B cell (primary cell): ENCODE measurements at regions not wholly inside any gene's neighbourhood (a gene's known extent, or its start where the extent isn't known, plus 50 kb on each side); places are given as distances from the start of the nearest gene placed in this dataset.

ENCODE experiments used
- ATAC-seq: fragments of 200-7000 bp; cut with Tn5 transposase; one replicate; pipeline ENCODE4 v1.10.0; 2021; ENCODE audit warnings: low read depth, mild to moderate bottlenecking, moderate number of reproducible peaks, moderate library complexity
- CTCF ChIA-PET: fragments of 350-600 bp; sonication (Branson Sonifier 250); formaldehyde crosslinking; loops from one replicate; lab custom pipeline; 2021; ENCODE audit warnings: antibody characterized with exemption, inconsistent platforms; lab: Charles Lee
- POLR2A ChIA-PET: fragments of 350-600 bp; sonication (Branson Sonifier 250); formaldehyde crosslinking; loops from one replicate; lab custom pipeline; 2021; ENCODE audit warnings: antibody characterized with exemption; lab: Charles Lee
- DNase-seq: peaks from one replicate; pipeline ENCODE4 v3.0.0; 2013
- H2AFZ ChIP-seq: 2 replicates; pipeline ENCODE4 v1.6.1; 2012; ENCODE audit warnings: mild to moderate bottlenecking, low read depth, low read length; ENCODE audit not compliant: insufficient read depth, poor library complexity, severe bottlenecking
- H3K27ac ChIP-seq, 2 donors: 1 replicate in 1 of 2; 2 replicates in 1 of 2; pipeline ENCODE4 v1.5.1; 2012 to 2013; ENCODE audit warnings: low read length in 2 of 2, mild to moderate bottlenecking in 2 of 2, moderate library complexity in 1 of 2
- H3K27me3 ChIP-seq, 4 experiments: fragments of 200-600 bp in 1 of 4; sonication (generic) in 1 of 4; replicated peaks in 1 of 4; 1 replicate in 2 of 4; 2 replicates in 2 of 4; pipeline versions ENCODE4 v1.6.1 to v1.7.0; 2013 to 2016; ENCODE audit warnings: low read length in 3 of 4, mild to moderate bottlenecking in 2 of 4, mixed read lengths in 1 of 4, moderate library complexity in 1 of 4; ENCODE audit not compliant: insufficient read depth in 4 of 4, control insufficient read depth in 3 of 4; ENCODE audit errors: control extremely low read depth in 1 of 4
- H3K36me3 ChIP-seq, 2 experiments: replicated peaks in 1 of 2; 1 replicate in 1 of 2; 2 replicates in 1 of 2; pipeline versions ENCODE4 v1.6.1 to v1.7.1; 2013; ENCODE audit warnings: low read length in 1 of 2; ENCODE audit not compliant: insufficient read depth in 2 of 2, control insufficient read depth in 1 of 2; ENCODE audit errors: control extremely low read depth in 1 of 2, extremely low read depth in 1 of 2
- H3K4me1 ChIP-seq, 2 donors: fragments of 200-600 bp in 1 of 2; sonication (generic) in 1 of 2; 1 replicate in 1 of 2; 2 replicates in 1 of 2; pipeline versions ENCODE4 v1.5.1 to v1.6.1; 2013 to 2017; ENCODE audit warnings: low read length in 2 of 2; ENCODE audit not compliant: control insufficient read depth in 2 of 2, insufficient read depth in 2 of 2
- H3K4me2 ChIP-seq: replicated peaks from 2 replicates; pipeline ENCODE3; 2012; ENCODE audit warnings: mild to moderate bottlenecking, low read depth, low read length; ENCODE audit not compliant: poor library complexity, severe bottlenecking
- H3K4me3 ChIP-seq, 5 experiments: fragments of 200-600 bp in 1 of 5; sonication (generic) in 1 of 5; 1 replicate in 3 of 5; 2 replicates in 2 of 5; pipeline versions ENCODE4 v1.5.1 to v1.7.0; 2011 to 2016; ENCODE audit warnings: low read length in 4 of 5, mild to moderate bottlenecking in 4 of 5, low read depth in 2 of 5, control low read depth in 1 of 5, moderate library complexity in 1 of 5; ENCODE audit not compliant: insufficient read depth in 1 of 5; ENCODE audit errors: control extremely low read depth in 1 of 5, extremely low read depth in 1 of 5
- H3K79me2 ChIP-seq: fragments of 200-600 bp; sonication (generic); one replicate; pipeline ENCODE4 v1.6.0; 2016; ENCODE audit warnings: low read length; ENCODE audit not compliant: control insufficient read depth, insufficient read depth
- H3K9ac ChIP-seq: fragments of 200-600 bp; sonication (generic); 2 replicates; pipeline ENCODE4 v1.6.1; 2017; ENCODE audit warnings: mild to moderate bottlenecking, low read length, moderate library complexity
- H3K9me3 ChIP-seq, 3 donors: one replicate each; pipeline versions ENCODE4 v1.6.1 to v1.7.1; 2013; ENCODE audit warnings: low read length in 2 of 3; ENCODE audit not compliant: control insufficient read depth in 2 of 3, insufficient read depth in 1 of 3; ENCODE audit errors: control extremely low read depth in 1 of 3
- H4K20me1 ChIP-seq: 2 replicates; pipeline ENCODE4 v1.6.0; 2012; ENCODE audit warnings: mild to moderate bottlenecking, low read length; ENCODE audit not compliant: insufficient read depth, control insufficient read depth, poor library complexity, severe bottlenecking
- H3K27ac Mint-ChIP-seq: one replicate; pipeline ENCODE4 v1.8.0; 2021; ENCODE audit warnings: mixed read lengths
- H3K27me3 Mint-ChIP-seq: one replicate; pipeline ENCODE4 v1.8.0; 2021; ENCODE audit warnings: mixed read lengths
- H3K4me1 Mint-ChIP-seq: one replicate; pipeline ENCODE4 v1.8.0; 2021; ENCODE audit warnings: mixed read lengths
- H3K4me3 Mint-ChIP-seq: one replicate; pipeline ENCODE4 v1.8.0; 2021; ENCODE audit warnings: mixed read lengths
- H3K9me3 Mint-ChIP-seq: one replicate; pipeline ENCODE4 v1.8.0; 2022; ENCODE audit warnings: mixed read lengths; ENCODE audit not compliant: insufficient read depth
- EZH2 ChIP-seq: IDR thresholded peaks from 2 replicates; pipeline ENCODE4 v1.6.1; 2012; ENCODE audit warnings: borderline replicate concordance, low read depth, mild to moderate bottlenecking, moderate library complexity, low read length; ENCODE audit not compliant: insufficient read depth, poor library complexity, severe bottlenecking
- WGBS: methylation state at CpG from one replicate; pipeline ENCODE4 v1.1.5; 2013; ENCODE audit warnings: missing lambda C conversion rate; ENCODE audit not compliant: insufficient coverage; 5-methylcytosine and 5-hydroxymethylcytosine counted together
- intact Hi-C: fragments of 100-400 bp; cut with micrococcal nuclease; formaldehyde crosslinking; loops from one replicate; pipeline ENCODE4 v1.10.0; 2022
- TF ChIP-seq, protein P1 (sequence below): fragments of 200-600 bp; IDR thresholded peaks from one replicate; pipeline ENCODE4 v1.8.0; 2022; ENCODE audit warnings: antibody characterized with exemption, mild to moderate bottlenecking

DNA sequence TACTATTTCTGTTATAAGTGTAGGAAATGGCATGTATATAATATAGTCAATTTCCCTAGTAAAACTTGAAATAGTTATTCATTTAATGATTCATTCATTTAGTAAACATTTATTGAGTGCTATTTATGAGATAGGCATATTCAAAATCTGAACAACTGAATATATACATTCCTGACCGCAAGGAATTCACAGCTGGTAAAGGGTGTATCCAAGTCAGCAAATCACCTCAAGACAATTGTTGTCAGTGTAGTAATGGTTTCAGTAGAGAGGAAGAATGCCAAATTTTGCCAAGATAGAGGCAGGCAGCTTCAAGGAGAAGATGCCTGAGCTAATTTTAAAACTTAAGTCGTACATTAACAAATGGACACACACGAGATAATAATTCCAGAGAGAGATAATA, 89.8 kb upstream of the CHST9 start:
- no peak overlapping the region for H3K9ac ChIP-seq
- Mint-ChIP-seq H3K27me3 (no peaks in the 10 kb centered on the region), H3K4me1 (no peaks in the 10 kb centered on the region), H3K9me3 (peaks cover 7% of the 10 kb centered on the region), H3K27ac (no peak overlapping the region), H3K4me3 (no peak overlapping the region)
- CTCF ChIA-PET: no interaction called here
- WGBS: no CpG with 5 or more reads among the region's 3 CpGs
- POLR2A ChIA-PET: no interaction called here
- no peaks in the 10 kb centered on the region for H4K20me1 ChIP-seq
- no peaks in the 10 kb centered on the region for H3K27me3 ChIP-seq
- no peaks in the 10 kb centered on the region for H3K9me3 ChIP-seq
- H3K4me3 ChIP-seq: no peak overlapping the region
- ATAC-seq (no peak), DNase-seq (no peak)
- H3K27ac ChIP-seq: no peak overlapping the region
- intact Hi-C loops: no loop called here
- H3K79me2 ChIP-seq: no peaks in the 10 kb centered on the region
- H3K4me2 ChIP-seq: no peak overlapping the region
- no peaks in the 10 kb centered on the region for H3K4me1 ChIP-seq
- H2AFZ ChIP-seq: no peak overlapping the region
- TF ChIP-seq EZH2: no peak
- no peaks in the 10 kb centered on the region for H3K36me3 ChIP-seq

DNA sequence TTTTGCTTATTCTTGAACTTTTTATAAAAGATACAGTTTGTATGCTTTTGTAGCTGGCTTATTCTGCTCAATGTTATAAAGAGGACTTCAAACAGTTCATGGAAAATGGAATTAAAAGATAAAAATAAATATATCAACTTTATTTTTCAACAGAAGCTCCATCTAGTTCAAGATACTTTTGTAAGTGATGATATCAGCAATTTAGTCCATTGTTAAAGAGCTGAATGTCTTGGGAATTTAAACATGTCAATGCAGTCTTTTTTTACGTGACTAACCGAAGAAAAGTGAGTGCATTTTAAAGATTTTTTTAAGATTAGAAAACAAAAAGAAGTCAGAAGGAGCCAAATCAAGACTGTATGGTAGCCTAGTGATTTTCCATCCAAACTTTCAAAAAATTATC, 85.4 kb upstream of the CHST9 start:
- Histone ChIP-seq H3K9ac (no peak overlapping the region), H4K20me1 (no peaks in the 10 kb centered on the region), H3K27me3 (no peaks in the 10 kb centered on the region), H3K4me3 (no peak overlapping the region), H3K36me3 (no peaks in the 10 kb centered on the region), H2AFZ (no peak overlapping the region), H3K27ac (no peak overlapping the region), H3K4me1 (no peaks in the 10 kb centered on the region), H3K79me2 (no peaks in the 10 kb centered on the region), H3K4me2 (no peak overlapping the region), H3K9me3 (peaks cover 0 to 2% (median 0%) of the 10 kb centered on the region in 3 donors)
- DNase-seq: no peak
- POLR2A ChIA-PET: no interaction called here
- TF ChIP-seq EZH2: no peak
- TF ChIP-seq, protein P1, sequence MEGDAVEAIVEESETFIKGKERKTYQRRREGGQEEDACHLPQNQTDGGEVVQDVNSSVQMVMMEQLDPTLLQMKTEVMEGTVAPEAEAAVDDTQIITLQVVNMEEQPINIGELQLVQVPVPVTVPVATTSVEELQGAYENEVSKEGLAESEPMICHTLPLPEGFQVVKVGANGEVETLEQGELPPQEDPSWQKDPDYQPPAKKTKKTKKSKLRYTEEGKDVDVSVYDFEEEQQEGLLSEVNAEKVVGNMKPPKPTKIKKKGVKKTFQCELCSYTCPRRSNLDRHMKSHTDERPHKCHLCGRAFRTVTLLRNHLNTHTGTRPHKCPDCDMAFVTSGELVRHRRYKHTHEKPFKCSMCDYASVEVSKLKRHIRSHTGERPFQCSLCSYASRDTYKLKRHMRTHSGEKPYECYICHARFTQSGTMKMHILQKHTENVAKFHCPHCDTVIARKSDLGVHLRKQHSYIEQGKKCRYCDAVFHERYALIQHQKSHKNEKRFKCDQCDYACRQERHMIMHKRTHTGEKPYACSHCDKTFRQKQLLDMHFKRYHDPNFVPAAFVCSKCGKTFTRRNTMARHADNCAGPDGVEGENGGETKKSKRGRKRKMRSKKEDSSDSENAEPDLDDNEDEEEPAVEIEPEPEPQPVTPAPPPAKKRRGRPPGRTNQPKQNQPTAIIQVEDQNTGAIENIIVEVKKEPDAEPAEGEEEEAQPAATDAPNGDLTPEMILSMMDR: no peak
- no CpG with 5 or more reads among the region's 2 CpGs for WGBS
- no peak overlapping the region for H3K4me3 Mint-ChIP-seq
- H3K27me3 Mint-ChIP-seq: no peaks in the 10 kb centered on the region
- CTCF ChIA-PET: no interaction called here
- H3K4me1 Mint-ChIP-seq: no peaks in the 10 kb centered on the region
- intact Hi-C loops: no loop called here
- H3K9me3 Mint-ChIP-seq: peaks cover 3% of the 10 kb centered on the region
- ATAC-seq: no peak
- no peak overlapping the region for H3K27ac Mint-ChIP-seq
